RCC 7860 (cell line): ENCODE measurements at regions not wholly inside any gene's neighbourhood (a gene's known extent, or its start where the extent isn't known, plus 50 kb on each side); places are given as distances from the start of the nearest gene placed in this dataset.
"Not testable (repeated sequence)": the region's sequence is repeated elsewhere in the genome, so short reads cannot be mapped to it uniquely, and the experiment has no call there.

Experiments used
- DNase-seq: peaks from one replicate; pipeline ENCODE4 v3.0.0-alpha.2; 2015; ENCODE audit warnings: low spot score
- FAIRE-seq: peaks from 2 replicates; lab custom pipeline; 2012; peaks lifted over from hg19 to GRCh38; lab: Jason Lieb, UNC

DNA sequence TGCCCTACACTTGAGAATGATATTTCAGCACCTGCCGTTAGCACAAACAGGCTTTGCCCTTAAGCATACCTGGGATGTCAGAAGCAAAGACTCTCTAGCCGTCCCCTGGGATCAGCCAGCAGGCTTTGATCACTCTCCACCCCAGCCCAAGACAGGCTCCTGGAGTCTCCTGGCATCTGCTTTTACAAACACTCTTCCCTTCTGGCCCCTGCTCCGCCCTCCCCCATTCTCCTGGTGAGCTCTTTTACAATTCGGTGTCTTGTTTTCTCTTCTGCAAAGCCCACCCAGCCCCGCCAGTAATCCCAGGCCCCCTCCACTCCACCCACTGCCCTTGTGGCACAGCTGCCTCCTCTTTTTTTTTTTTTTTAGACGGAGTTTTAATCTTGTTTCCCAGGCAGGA is 50.4 kb downstream of the KATNIP start:
- FAIRE-seq (no peak), DNase-seq (no peak)

DNA sequence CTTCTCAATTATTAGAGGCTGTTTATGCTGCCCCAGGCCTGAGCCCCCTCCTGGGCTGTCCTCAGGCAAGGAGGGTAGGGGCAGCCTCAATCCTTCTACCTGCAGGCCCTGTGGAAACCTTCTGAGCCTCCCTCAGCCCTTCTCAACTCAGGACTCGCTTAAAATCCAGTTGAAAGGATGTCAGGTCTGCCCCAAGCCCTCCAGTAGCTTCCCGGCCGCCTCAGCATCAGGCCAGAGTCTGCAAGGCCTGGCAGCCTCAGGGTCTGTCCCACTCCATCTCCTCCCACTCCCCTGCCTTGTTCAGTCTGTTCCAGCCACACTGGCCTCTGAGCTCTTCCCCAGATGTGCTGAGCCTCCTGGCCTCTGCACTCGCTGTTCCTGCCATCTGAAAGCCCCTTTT is 52.2 kb downstream of the KATNIP start:
- DNase-seq (no peak), FAIRE-seq (no peak)

GRCh38 chr16:27605500-27606106 is 55.7 kb downstream of the KATNIP start:
- peak; percentile 29 for DNase-seq
- FAIRE-seq, result not testable (repeated sequence)

GRCh38 chr16:27611340-27611739 is 61.4 kb downstream of the KATNIP start:
- peak; percentile 85 for FAIRE-seq
- DNase-seq, result peak; percentile 50

DNA sequence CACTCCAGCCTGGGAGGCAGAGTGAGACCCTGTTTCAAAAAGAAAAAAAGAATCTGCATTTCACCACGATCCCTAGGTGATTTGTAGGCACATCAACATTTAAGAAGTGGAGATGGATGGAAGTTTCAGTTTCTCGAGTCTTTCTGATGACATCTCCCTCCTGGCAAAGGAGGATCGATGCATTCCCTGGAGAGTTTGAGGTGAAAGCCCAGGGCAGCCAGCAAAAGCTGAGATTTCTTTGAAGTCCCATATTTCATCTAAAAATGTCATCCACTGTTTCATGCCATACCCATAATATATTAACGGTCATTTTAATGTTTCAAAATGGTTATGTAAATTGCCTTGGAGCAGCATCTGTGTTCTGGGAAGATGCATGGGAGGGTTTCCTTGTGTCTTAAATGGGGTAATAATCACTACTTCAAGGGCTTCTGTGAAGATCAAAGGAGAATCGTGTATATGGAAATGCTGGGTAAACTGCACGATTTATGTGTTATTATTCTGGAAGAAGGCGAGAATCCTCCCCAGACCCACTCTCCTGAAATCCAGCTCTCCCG is 63.4 kb downstream of the KATNIP start:
- no peak for DNase-seq
- FAIRE-seq, result no peak

GRCh38 chr16:27617665-27618064 is 67.7 kb downstream of the KATNIP start:
- DNase-seq (peak; percentile 53), FAIRE-seq (peak; percentile 76)

GRCh38 chr16:27618165-27618564 is 68.2 kb downstream of the KATNIP start:
- FAIRE-seq (no peak), DNase-seq (no peak)

- FAIRE-seq, result no peak
- DNase-seq, result no peak
Measured at GRCh38 chr16:27618606-27619327, 68.8 kb downstream of the KATNIP start.

- DNase-seq (no peak), FAIRE-seq (no peak)
Measured at GRCh38 chr16:27620541-27620940, 70.6 kb downstream of the KATNIP start.

DNA sequence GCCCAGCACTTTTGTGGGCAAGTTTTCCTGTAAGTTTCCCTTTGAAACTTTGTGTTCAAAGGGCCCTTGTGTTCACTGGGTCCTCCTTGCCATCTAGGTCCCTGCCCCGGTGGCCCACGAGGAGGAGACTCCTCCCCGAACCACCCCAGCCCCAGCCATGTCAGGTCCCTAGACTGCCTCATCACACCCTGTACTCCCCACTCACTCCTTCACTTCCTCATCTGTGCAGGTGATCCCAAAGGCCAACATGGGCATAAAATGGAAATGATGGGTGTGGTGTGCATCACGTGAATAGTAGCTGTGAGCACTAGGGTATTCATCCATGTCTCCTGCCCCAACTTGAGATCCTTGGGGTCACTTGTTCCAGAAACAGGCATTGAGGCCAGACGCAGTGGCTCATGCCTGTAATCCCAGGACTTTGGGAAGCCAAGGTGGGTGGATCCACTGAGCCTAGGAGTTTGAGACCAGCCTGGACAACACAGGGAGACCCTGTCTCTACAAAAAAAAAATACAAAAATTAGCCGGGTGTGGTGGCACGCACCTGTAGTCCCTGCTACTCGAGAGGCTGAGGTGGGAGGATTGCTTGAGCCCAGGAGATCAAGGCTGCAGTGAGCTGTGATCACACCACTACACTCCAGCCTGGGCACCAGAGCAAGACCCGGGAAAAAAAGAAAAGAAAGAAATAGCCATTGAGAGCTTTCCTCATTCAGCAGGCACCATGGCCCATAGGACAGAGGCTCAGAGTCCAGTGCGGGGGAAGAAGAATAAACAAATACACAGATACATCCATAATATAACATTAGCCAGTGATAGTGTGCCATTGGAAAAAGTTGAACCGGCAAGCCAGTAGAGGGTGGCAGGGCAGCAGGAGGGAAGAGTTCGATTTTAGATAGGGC is 74.5 kb downstream of the KATNIP start:
- FAIRE-seq (no peak), DNase-seq (no peak)

GRCh38 chr16:27625050-27625697 is 75.2 kb downstream of the KATNIP start:
- no peak for DNase-seq
- no peak for FAIRE-seq

DNA sequence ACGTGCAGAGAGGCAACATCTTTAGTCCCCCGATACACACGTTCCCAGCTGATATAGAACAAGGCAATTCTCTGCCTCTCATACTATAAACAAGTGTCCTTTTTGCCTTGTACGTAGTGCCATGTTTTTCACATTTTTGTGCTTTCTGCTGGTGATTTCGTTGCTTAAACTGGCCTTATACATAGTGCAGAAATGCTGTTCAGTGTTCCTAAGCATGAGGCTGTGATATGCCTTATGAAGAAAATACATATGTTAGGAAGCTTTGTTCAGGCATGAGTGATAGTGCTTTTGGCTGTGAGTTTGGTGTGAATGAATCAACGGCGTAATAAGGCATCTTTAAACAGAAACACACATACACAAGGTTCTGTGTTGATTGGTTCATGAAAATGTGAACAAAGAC is 77.2 kb downstream of the KATNIP start:
- FAIRE-seq (no peak), DNase-seq (no peak)

- DNase-seq (no peak), FAIRE-seq (no peak)
Measured at GRCh38 chr16:27628241-27628942, 78.4 kb downstream of the KATNIP start.

- DNase-seq, FAIRE-seq: not testable (repeated sequence)
Measured at GRCh38 chr16:27628943-27629462, 79.1 kb downstream of the KATNIP start.

DNA sequence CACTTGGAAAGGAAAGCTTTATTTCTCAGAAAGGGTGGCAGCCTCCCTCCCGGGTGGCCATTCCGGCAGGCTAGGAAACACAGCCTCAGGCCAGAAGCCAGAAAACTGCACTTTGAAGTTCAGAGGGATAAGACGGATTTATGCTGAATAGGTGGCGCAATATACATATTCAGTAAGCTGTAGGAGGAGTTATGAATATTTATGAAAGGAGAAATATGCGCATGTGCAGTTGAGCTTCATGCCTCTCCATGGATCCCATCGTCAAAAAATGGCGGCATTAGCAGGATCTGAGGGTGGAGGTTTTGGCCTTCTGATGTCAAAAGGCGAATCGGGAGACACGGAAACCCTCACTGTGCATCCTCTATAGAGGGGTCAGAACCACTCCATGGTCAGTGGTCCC is 82.3 kb downstream of the KATNIP start:
- FAIRE-seq, result no peak

GRCh38 chr16:27633221-27633620 is 83.3 kb downstream of the KATNIP start:
- FAIRE-seq (no peak), DNase-seq (no peak)

More for the DNA sequence above, 82.3 kb downstream of the KATNIP start:
- no peak for DNase-seq

DNA sequence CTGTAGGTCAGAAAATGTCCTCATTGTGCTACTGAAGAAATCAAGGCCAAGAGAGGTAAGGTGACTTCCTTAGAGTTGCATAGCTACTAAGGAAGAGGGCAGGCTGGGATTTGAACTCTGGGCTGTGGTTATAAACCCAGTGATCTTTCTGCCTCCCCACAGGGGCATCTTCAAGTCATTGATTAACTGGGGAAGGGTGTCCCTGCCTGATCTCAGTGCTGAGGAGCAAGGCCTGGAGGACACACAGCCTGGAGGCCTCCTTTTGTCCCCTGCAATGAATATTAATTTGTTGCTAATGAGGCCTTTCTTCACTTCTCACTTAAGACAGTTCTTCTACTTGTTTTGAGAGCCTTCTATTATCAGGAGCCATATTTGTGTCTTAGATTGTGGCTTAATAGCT is 83.8 kb downstream of the KATNIP start:
- DNase-seq (no peak), FAIRE-seq (no peak)

DNA sequence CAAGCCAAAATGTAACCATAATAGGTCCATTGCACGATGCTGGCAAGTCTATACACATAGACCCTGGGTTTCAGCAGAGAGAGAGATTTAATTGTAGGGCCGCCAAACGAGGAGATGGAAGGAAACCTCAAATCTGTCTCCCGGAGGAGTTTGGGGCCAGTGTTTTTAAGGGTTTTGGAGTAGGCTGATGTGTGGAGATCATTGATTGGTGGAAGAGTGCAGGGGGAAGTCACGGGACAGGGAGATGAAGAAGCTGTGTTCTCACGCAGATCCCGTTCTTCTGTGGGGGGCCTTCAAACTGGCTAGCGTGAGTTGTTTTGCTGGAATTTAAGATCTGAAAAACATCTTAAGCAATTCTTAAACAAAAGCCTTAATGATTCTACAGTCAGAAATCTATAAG is 84.8 kb downstream of the KATNIP start:
- FAIRE-seq, result no peak

GRCh38 chr16:27636453-27637240 is 86.7 kb downstream of the KATNIP start:
- no peak for DNase-seq
- FAIRE-seq, result no peak

More for the DNA sequence above, 84.8 kb downstream of the KATNIP start:
- no peak for DNase-seq
